GM12874 (cell line): ENCODE measurements at regions not wholly inside any gene's neighbourhood (a gene's known extent, or its start where the extent isn't known, plus 50 kb on each side); places are given as distances from the start of the nearest gene placed in this dataset.
A peak's percentile ranks its signal among the peaks of the same experiment; 100 is the strongest.

Source experiments
- CTCF ChIP-seq: IDR thresholded peaks from 2 replicates; pipeline ENCODE4 v1.5.1; 2011; ENCODE audit warnings: low read depth, mild to moderate bottlenecking, control low read depth, low read length, moderate library complexity; ENCODE audit not compliant: insufficient read depth

- no peak for TF ChIP-seq CTCF
Observed at GRCh38 chr15:38687340-38687739, 122.7 kb upstream of the RASGRP1 start.

GRCh38 chr15:38687775-38688495 is 123.3 kb upstream of the RASGRP1 start:
- TF ChIP-seq CTCF, result no peak

GRCh38 chr15:38688761-38689160 is 124.1 kb upstream of the RASGRP1 start:
- no peak for TF ChIP-seq CTCF

GRCh38 chr15:38689522-38689921 is 124.9 kb upstream of the RASGRP1 start:
- TF ChIP-seq CTCF, result no peak

- TF ChIP-seq CTCF, result no peak
Observed at GRCh38 chr15:38690216-38690615, 125.6 kb upstream of the RASGRP1 start.

- peak; percentile 72 for TF ChIP-seq CTCF
Observed at GRCh38 chr15:38690719-38691332, 126.2 kb upstream of the RASGRP1 start.

GRCh38 chr15:38691377-38691776 is 126.8 kb upstream of the RASGRP1 start:
- TF ChIP-seq CTCF, result no peak
